T-helper 2 cell (primary cell): ENCODE measurements at regions not wholly inside any gene's neighbourhood (a gene's known extent, or its start where the extent isn't known, plus 50 kb on each side); places are given as distances from the start of the nearest gene placed in this dataset.
A peak's percentile ranks its signal among the peaks of the same experiment; 100 is the strongest.

Experiments
- DNase-seq, 5 experiments: peaks; one replicate each; pipeline versions ENCODE4 v3.0.0 to v3.0.0-alpha.2; 2012 to 2022

- DNase-seq: no peak
These were observed 294.7 kb downstream of the C7orf25 start for GRCh38 chr7:42617071-42617765.

DNA sequence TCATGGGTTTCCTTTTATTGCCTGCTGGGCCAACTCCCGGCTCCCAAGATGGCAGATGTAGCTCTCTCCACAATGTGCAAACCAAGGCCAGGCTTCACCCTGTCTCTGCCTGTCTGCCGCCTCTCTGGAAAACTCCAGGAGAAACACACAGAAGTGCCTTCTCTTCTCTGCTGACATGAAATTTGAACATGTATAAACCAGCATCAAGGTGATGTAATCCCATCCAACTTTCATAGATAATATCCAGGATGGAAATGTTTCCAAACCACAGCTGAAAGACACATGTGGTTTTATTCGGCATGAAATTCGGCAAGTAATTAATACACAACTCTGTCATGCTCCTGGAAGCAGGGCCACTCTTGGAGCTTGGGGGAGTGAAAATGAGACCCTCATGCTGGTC is 297.2 kb downstream of the C7orf25 start:
- no peak for DNase-seq

DNA sequence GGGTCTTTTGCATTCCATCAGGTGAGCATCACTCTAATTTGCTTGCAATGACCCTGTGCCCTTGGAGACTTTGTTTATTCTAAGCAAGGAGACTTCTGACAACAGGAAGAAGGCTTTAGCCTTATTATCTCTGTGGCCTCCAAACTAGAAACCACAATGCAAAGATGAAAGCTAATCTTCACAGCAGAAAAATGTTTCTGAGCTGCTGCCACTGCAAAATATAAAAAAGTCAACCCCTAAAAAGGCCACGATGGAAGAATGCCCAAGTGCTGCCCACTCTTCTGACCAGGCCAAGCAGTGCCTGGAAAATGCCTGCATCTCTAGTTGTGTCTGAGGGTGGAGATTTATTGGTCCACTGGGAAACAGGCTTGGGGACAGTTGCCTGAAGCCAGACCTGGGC is 299.9 kb downstream of the C7orf25 start:
- peak in 1 of 5 experiments; percentile 2 for DNase-seq

- DNase-seq: no peak
These were observed 300.5 kb downstream of the C7orf25 start for GRCh38 chr7:42611289-42611928.

GRCh38 chr7:42606193-42606905 is 305.5 kb downstream of the C7orf25 start:
- DNase-seq: no peak

DNA sequence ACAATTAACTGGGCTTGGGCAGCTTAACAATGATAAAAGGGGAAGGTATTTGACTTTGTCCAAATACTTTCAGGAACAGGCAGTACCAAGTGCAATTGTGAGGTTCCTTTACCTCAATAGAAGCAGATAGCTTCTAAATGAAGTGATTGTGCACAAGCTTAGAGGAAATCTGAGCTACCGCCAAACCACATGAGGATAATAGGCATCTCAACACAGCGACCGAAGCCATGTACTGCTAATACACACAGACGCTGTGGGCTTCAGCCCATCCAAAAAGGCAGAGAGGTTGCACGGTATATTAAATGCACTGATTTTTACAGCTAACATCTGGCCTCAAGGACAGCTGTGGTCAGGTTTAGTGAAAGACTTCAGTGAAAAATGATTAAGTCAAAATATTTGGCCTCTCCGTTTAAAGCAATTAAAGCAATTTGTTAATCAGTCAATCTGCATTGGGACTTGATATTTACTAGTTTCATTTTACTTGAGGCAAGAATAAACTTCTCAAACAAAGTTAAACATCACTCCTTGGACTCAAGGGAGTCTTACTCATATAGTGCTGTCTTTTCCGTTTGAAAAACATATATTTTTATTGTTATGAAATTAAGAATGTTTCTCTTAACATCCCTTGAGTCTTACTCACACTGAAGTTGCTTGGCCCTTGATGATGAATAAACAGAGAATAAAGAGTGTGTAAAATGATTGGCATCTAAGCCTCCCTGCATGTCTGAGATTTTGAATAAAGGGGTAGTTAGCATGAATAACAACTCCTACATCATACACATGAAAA is 306.3 kb downstream of the C7orf25 start:
- no peak for DNase-seq

DNA sequence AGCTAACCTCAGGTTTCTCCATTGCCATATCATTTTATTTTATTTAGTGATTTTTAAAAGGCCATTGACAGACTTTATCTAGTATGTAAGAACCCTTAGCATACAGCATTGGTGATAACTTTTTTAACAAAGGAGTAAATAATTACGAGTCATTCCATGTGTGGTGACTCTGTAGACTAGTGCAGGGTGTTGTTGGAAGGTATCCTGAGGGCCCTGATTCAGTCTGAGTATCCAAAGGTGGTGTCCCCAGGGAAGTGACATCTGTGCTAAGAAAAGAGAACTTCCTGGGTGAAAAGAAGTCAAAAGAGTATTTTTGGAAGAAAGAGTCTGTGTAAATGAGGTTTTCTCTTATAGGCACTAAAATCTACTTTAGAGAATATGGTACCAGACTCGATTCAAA is 308.4 kb downstream of the C7orf25 start:
- no peak for DNase-seq

GRCh38 chr7:42597300-42597699 is 314.6 kb downstream of the C7orf25 start:
- DNase-seq: no peak

DNA sequence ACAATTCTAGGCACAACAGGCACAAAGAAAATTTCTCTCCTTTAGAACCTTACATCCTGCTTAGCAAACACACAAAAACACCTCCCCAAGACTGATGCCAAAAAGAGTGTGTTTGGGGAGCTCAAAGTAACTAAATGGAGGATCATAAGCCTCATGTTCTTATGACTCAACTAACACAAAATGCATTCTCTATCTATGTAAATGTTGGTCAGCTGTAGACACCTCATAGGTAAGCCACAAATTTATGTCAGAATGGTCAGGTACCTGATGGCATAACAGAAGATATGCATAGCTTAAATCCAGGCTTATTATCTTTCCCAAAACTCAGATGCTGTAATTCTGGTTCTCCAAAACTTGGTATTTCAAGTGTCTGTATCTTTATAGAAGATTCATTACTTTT is 315.1 kb downstream of the C7orf25 start:
- DNase-seq: no peak

- no peak for DNase-seq
These were observed 318.0 kb downstream of the C7orf25 start for GRCh38 chr7:42593860-42594259.

DNA sequence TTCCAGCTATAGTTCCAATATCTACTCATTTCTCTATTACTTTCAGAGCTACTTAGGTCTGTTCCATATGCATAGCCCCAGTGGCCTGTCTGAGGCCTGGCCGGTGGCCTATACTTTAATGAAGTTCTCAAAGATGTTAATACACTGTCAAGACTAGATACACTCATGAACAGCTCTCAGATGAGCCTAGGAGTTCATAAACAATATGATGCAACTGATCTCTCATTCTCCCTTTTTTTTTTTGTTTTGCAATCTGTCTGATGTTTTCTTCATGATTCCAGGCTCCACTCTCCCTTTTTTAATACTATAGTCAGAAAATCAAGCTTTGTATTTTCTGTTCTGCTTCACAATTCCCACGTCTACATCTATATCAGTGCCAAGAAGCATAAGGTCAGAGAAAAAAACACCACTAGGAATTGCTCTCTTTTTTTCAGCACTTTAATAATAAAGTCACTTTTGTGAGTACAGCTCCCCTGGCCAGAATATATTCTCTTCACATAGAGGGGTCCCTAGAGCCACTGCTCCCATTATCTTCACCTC is 321.0 kb downstream of the C7orf25 start:
- DNase-seq: no peak

DNA sequence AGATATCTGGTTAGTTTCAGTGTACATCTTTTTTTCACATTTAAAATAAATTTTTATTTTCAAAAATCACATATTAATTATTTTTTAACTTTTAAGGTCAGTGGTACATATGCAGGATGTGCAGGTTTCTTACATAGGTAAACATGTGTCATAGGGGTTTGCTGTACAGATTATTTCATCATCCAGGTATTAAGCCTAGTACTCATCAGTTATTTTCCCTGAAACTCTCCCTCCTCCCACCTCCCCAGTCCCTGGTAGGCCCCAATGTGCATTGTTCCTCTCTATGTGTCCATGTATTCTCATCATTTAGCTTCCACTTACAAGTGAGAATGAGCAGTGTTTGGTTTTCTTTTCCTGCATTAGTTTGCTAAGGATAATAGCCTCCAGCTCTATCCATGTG is 323.0 kb downstream of the C7orf25 start:
- no peak for DNase-seq

GRCh38 chr7:42587806-42588205 is 324.1 kb downstream of the C7orf25 start:
- no peak for DNase-seq

GRCh38 chr7:42580061-42580460 is 331.8 kb downstream of the C7orf25 start:
- DNase-seq: no peak

GRCh38 chr7:42575171-42575570 is 336.7 kb downstream of the C7orf25 start:
- no peak for DNase-seq

GRCh38 chr7:42574685-42575084 is 337.2 kb downstream of the C7orf25 start:
- no peak for DNase-seq

DNA sequence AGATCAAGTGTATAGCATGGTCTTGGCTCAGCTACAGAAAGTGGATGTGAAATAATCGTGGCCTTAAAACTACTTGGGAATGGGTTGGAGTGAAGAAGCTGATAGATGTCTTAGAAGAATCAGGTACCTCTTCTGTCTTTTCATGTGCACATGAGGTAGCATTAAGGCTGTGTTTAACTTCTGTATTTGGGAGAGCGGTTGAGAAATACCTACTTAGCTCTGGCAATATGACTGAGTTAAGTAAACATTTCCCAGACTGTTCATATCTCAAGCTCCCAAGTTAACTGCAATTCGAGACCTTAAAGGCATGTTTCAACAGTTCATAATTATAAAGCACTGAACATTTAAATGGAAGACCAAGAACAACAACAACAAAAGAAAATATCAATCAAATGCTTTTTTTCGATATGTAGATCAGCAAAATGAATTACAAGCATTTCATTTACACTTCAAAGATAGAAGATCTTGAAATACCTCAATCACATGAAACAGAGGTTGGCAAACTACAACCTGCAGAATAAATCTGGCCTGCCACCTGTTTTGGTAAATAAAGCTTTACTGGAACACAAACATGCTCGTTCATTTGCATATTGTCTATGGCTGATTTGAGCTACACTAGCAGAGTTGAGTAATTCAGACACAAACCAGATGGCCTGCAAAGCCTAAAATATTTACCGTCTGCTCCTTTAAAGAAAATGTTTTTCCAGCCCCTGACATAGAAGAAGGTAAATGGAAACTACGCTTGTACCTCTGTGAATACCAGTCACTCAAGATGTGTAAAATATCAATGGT is 337.1 kb upstream of the GLI3 start:
- DNase-seq: no peak

DNA sequence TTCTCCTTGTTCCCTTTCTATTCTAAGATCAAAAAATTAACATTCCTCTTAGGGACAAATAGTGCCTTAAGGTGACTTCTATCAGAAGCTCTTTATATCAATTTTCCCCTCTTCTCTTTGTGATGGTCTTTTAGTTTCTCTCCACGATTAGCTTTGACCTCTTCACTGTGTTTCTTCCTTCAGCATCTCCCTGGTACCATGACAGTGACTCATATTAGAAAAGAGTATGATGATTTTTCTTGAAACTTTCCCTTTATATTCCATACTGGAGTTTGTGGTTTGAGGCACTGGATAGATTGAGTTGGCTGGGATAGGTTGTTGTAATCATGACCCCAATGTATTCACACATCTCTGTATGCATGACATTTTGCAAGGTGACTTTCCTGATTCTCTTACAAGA is 335.6 kb upstream of the GLI3 start:
- DNase-seq: no peak

GRCh38 chr7:42572056-42572455 is 335.0 kb upstream of the GLI3 start:
- no peak for DNase-seq

DNA sequence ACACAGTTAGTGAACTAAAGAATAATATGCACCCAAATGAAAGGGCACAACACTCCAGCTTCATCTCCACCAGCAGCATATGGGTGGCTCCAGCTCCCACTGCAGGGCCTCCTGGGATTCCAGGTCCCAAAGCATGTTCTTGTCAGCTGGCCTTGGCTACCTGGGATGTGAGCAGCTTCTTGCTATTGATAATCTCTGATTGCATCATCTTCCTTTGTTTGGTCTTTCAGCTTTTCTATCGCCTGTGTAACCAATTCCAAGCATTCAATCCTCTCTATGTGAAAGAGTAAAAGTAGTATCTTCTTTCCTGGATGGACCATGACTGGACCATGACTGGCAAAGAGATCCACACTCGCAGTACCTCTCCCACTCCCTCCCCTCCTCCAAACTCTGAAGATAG is 333.9 kb upstream of the GLI3 start:
- DNase-seq: no peak

GRCh38 chr7:42567051-42567450 is 330.0 kb upstream of the GLI3 start:
- no peak for DNase-seq

- DNase-seq: no peak
These were observed 324.8 kb upstream of the GLI3 start for GRCh38 chr7:42561797-42562196.
